IPS DF 4.7 (cell line): ENCODE measurements at regions not wholly inside any gene's neighbourhood (a gene's known extent, or its start where the extent isn't known, plus 50 kb on each side); places are given as distances from the start of the nearest gene placed in this dataset.

Experiments
- DNase-seq: peaks from one replicate; pipeline ENCODE4 v3.0.0-alpha.2; 2013; ENCODE audit warnings: low spot score; ENCODE audit errors: extremely low read depth

DNA sequence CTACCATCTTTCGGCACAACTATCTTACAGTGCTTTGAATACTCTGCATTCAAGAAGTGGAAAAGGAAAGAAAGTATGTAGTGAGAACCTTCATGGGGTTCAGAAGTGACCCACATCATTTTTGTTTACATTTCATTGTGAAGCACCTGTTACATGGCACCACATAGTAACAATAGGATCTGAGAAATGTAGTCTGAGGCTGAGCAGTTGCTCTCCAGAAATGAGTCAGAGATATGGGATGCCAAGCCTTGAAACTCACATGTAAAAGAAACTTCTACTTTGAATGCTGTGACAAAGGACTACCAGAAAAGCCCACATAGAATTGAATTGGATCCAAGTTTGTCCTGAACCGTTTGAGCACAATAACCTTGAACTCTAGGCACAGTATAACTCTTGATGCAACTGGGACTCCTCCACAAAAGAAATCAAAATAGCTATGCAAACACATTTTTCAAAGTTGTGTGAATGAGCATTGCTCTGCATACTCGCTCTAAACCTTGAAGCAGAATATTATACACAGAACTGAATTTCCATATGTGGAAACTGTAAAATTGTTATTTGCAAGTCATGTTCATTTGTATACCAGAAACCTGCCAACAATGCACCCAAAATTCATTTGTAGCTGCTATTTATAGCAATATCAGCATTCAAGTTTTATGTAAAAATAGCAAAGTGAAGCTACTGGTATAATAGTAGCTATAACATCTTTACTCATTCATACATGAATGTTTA, 400.9 kb upstream of the POU3F2 start:
- no peak for DNase-seq

DNA sequence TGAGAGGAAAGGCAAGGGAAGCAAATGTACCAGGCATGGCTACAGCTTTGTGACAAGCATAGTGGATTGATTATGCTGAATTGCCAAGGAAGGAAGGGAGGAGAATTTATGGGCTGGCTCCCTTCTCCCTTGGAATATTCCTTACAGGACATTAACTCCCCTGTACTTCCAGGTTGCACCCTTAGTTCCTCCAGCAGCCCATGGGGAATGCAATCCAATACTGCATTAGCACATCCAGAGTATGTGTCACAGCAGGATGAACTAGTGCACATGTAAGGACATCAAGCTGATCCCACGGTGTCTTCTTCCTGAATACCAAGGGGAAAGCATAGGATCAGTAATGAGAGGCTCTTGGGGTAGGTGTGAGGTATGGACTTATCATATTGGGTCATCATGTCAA, 390.7 kb upstream of the POU3F2 start:
- DNase-seq = no peak

DNA sequence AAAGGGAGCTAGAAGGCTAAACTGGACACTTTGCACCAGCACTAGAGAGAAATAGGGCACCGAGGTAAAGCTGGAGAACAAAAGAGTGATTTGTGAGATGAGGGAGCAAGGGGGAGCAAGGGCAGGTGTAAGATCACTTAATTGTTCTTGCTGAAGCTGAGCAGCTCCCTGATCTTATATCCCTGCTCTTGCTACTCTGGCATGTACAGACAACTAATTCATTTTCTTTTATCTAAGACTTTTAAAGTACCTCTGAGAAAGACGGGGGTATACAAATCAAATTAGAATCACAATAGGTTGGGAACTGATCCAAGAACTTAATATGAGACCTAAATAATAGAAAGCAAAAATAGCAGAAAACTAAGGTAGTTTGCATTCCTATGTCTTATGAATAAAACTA, 381.7 kb upstream of the POU3F2 start:
- no peak for DNase-seq

DNA sequence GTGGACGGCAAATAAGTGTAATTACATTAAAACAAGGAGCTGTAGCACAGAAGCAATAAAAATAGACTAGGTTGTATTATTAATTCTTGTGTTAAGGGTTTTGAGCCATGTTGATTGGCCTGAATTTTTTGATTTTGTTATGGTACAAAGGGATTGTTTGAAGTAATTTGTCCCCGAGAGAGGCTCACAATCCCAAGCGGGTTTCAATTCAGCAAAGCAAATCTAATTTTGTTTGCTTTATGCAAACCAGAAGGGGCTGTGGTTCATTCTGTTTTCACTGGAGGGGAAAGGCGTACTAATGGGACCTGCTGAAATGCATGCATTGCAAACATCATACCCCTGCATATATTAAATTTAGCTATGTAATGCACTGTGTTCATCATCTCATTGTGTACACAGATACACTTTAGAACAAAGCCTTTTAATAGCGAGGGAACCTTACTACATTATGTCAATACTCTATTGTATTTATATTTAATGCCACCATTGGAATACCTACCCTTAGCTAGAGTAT, 379.5 kb upstream of the POU3F2 start:
- no peak for DNase-seq

DNA sequence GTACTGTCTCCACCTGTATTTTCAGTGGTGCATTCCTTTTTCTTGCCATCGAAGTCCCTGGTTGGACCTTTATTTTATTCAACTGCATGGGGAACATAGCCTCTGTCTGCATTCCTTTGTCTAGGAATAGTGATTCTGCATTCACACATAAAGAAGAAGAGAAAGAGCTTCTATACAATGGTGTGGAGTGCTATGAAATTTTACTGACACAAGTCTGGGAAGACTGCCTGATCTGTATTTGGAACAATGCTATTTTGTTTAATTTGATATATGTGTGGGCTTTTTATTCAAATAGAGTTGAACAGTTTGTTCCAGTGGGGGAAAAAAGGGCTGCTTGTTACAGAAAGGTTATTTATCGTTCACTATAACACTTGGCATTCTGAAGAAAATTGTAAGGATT, 375.7 kb upstream of the POU3F2 start:
- no peak for DNase-seq

DNA sequence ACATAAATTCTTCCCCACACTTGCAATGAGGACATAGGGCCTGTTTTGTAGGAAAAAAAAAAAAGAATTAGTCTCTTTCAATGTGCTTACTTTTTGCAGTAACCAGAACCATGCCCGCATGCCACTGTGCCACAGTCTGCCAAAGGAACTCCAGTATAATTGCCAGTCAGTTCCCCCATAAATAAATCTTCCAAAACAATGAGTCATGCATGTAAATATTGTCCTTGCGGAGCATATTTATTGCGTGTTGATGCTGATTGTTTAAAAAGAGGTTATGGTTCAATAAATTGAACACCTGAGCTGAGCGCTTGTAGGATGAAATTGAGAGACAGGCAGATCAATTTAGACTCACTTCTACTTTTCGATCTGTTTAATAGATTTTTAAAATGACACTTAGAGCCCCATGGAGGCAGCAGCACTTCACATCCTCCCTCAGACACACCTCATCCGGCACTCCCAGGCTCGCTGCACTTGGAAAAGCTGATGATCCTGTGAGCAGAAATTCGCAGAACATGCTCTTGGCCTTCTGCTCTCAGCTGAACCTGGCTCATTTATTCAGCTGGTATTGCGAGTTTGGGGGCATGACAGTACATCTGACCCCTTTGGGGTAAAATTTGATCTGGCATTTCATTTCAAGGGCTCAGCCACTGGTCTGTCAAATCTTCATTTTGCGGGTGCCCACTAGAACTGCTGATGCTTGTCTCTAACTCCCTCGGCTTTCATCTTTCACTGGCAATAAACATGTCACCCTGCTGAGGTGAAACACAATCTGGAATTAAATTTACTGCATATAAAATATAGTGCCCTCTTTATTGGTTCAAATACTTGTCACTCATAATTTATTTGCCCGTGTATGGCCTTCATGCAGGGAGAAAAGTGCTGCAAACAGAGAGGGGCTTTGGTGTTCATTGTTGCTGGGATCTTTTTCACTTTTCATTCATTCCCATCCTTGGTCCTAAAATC, 371.1 kb upstream of the POU3F2 start:
- DNase-seq = no peak

DNA sequence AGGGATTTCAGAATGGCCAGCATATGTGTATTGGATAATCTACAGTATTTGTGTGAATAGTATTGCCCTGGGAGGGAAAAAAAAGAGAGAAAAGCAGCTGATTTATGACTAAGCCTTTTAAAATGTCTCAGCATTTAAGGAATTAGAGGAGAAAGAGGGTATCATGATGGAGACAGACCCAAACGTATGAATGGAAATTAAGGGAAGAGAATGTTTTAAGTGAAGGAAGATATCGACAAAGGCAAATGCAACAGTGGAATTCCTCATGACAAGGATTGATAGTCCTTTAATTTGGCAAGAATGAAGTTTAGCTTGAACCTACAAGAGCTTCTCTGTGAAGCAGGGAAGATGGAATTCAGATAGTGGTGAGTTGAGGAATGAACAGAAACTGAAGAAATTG, 367.3 kb upstream of the POU3F2 start:
- DNase-seq = no peak

DNA sequence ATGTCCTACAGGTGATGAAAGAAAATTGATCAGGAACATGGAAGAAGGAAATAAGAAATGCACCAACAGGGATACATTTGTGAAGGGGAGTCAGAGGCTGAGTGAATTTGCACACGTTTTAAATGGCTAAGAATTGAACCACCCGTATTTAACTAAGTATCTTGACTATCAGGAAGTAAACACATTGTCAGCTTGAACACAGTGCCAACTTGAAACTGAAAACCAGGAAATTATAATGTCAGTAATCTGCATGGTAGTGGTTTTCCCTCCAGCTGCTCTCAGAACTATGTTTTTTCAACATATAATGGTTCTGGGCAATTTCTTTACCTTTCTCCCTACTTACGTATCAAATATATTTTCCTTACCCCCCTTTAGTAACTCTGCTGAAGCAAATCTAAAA, 366.5 kb upstream of the POU3F2 start:
- no peak for DNase-seq

DNA sequence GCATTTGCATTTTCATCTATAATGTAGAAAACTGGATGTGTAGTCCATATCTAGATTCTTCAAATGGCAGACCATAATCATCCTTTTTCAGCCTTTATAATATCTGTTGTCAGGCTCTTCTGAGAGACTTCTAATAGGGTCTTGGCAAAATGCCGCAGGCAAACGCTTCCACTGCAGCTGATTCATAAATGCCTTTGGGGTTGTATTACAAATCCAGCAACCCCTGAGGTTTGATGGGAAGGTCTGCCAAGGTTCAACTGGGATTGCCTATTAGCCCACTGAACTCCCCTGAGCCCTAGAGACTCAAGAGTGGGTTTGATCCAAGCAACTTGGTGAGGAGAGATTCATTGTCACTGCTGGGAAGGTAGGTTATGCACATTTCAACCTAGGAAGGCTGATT, 365.2 kb upstream of the POU3F2 start:
- DNase-seq = no peak

DNA sequence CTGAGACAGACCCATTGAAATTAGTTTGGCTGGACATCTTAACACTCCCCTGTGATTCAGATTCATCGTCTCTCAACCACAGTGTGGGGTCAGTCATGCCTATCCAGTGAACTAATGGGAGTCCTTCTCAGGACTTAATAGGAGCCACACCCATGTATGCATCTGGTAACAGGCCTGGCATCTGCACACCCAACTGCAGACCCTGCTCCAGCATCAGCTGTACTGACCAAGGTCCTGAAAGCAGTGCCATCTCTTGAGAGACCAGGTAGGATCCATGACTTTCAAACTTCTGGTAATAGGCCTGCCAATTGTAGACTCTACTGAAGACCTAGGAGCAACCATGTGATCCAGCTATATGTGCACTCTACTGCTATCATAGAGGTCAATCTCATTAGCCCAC, 363.6 kb upstream of the POU3F2 start:
- DNase-seq = no peak

DNA sequence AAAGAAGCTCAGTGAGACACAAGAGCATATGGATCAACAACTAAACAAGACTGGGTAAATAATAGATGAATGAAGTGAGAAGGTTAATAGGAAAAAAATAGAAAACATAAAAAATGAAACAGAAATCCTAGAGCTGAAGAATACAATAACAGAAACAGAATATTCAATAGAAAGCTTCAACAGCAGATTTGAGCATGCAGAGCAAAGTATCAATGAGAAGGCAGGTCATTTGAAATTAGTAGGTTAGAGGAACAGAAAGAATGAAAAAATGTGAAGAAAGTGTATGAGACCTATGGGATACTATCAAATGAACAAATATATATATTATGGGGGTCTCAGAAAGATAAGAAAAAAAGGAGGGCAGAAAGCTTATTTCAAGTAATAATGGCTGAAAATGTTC, 362.9 kb upstream of the POU3F2 start:
- no peak for DNase-seq

DNA sequence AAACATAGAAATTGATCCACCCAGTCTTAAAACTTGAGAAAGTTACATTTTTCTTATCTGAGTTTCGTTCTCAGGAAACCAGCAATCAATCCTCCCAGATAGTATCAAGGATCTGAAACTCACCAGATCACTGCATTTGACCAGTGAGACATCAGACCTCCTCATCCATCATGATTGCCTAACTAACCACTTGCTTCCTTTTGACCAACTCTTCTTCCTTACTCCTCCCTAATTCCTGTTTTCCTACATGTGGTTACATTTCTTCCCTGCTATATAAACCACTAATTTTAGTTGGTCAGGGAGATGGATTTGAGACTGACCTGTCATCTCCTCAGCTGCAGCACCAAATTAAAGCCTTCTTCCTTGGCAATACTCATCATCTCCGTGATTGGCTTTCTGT, 357.1 kb upstream of the POU3F2 start:
- no peak for DNase-seq

DNA sequence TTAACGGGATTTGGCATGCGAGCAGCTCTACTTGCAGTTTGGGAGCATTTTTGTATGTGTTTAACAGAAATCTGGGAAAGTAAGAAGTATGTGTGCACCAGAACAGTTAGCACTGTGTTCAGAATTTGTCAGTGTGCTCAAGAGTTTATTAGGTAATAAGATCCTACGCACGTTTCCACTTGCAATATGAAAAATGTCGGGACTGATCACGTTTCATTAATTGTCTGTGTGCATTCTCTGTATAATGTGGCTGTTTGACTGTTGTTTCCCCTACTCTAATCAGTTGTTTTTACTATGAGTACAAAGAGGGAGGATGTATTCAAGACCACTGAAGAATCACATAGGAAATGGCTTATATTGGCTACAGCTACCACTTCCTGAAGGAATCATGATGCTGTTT, 349.7 kb upstream of the POU3F2 start:
- DNase-seq = no peak

DNA sequence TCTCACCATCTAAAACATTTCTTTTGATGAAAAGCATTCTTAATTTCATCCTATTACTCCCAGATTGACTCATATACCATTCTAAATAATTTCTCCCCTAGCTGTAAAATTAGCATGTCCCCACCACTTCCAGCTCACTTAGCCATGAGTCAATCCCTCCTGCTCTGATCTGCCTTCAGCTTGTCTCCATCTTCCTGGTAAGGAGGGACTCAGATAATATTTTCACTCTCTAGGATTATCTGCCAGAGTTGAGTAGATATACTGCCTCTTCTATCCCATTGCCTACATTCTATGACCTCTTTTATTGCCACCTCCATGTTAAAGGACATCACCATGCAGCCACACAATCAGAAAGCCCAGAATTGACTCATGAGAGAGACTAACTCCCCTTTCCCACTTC, 348.8 kb upstream of the POU3F2 start:
- DNase-seq = no peak

DNA sequence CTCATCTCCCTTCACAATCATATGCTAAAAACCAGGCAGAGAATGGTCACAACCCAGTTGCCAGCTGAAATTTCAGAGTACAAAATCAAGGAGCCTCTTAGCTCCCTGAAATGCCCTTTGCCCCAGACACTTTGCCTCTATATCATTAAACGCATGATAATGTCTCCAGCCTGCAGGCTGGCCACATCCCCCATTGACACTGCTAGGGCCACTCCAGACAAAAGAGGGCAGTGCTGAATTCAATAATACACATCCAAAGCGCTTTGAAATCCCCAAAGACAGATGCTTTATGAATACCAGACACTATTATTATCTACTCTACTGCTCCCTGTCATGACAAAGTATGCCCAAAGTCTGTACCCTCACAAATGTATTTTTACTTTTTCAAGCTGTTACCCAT, 348.3 kb upstream of the POU3F2 start:
- DNase-seq = no peak

DNA sequence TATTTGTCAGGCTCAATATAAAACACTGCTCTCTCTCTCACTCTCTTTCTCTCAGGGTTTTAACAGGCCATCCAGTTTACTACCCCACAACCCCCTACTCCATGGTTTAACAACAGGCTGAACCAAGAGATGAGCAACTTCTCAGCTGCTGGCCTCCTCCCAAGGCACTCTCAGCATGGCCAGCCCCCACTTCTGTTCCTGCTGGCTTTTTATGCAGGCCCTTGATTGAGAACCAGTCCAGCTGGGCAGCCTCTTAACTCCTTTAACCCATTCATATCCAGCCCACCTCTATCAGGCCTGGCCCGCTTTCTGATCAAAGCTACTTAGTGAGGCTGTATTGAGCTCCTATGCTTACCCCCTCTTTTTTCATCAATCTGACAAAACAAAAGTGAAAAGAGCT, 346.8 kb upstream of the POU3F2 start:
- DNase-seq = no peak

DNA sequence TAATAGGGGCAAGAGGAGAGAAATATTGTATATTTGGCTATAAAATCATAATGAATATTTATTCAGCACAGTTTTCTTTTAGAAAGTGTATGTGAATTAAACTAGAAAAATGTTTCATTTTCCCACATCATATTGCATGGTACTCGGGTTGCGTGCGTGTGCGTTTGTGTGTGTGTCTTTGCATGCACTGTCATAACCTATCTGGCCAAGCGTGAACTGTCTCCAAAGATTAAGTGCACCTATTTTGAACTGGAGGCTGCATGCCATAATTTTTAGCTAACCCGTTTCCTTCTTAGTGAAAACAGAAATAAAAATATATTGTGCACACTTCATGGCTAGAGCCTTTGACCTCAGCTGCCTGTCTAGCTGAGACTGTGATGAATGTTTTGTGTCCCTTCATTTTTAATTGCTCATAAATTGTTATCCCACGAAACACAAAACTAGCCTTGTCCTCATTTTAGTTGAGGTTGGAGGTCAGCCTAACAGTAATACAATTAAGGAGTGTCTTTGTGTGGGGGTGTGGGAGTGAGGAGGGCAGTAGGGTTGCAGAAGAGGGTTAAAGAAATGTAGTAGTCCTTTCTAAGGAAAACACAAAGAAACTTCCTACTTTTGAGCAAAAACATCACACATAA, 336.1 kb upstream of the POU3F2 start:
- DNase-seq = no peak

DNA sequence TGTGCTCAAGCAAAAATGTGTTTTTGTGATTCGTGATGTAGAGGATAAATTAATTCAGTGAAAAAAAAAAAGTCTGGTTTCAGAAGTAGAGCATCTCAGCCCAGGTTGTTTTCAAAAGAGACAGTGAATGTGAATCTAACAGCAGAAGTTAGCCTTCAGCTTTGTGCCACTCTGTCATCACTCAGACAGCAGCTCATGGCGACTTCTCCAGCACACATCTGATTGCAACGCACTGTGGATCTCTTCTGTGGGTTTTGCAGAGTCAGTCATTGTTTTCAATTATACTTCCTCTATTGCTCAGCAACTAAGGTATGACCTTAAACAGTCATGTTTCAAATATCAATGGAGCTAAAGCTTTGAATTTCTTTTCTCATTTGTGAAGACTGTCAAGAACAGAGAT, 335.5 kb upstream of the POU3F2 start:
- no peak for DNase-seq

DNA sequence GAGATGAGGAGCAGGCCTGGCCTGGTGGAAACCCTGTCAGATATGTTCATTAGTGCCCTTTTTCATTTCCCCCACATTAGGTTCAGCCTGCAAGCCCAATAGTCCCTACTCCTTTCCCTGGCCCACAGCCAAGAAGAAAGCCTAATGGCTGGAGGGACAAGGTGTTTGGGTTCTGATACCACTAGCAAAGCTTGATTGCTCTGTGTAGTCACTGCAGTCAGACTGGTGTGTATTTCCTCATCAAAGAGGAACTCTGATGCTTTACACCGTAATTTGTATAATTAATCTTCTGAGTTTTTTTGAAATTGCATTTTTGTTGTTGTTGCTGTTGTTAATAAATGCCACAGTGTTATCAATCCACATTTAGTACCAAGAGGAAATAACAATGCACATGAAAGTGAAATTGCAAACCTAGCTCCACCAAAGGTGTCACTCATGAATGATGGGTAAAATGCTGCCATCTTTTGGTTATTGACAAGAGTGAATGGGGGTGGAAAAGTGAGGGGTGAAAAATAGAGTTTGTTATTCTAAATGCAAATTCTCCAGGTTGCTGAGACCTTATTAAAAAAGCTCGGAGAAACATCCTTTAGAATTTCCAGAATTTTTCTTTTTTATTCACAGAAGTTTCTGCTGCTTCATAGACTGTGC, 320.2 kb upstream of the POU3F2 start:
- no peak for DNase-seq

DNA sequence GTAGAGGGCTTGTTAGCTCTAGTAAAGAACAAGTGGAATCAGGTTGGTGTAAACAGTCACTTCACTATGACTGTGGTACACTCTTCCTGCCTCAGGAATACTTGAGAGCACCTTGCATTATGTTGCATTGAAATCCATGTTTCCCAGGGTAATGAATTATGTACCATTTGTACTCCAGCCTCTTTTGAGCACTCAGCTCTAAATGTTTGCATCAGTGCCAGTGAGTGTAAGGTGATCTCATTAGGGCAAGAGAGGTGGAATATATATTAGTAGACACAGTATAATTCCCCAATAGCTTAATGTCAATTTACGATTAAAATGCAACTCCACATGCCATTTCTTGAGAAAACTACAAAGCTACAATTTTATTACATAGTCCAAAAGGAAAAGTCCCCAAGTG, 319.6 kb upstream of the POU3F2 start:
- no peak for DNase-seq

DNA sequence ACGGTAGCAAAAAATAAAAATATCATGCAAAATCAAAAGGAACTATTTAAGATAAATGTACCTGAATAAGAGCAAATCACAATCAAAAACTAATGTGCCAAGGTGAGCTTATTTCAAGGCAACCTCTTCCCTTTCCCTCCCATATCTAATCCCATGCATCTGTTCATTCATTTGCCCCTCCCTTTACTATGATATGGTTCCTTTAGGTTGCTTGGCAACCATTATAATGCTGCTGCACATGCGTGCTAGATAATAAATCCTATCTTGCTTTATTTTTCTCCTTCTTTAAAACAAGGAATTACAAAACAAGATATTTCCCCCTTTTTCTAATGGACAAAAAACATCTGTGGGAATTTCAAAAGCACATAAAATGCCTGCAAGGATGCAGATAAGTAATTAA, 318.2 kb upstream of the POU3F2 start:
- no peak for DNase-seq

DNA sequence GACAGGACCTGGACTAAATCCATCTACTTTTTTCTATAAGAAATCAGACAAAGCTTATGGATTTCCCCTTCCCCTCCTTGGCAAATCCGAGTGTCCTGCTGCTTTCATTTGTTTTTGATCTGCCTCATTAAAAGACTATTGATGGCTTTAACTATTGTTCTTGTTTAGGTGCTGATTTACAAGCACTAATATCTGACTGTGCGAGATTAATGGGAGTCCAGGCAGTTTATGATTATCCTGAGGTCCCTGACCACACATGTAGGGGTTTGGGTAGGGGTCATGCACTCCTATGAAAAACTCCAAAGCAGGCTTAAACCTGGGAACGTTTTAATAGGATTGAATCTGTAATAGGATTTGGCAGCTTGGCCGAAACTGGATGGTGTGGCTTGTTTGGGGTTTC, 317.5 kb upstream of the POU3F2 start:
- no peak for DNase-seq
